Mesenchymal stem cell (in vitro differentiated cells and primary cell): ENCODE measurements at regions not wholly inside any gene's neighbourhood (a gene's known extent, or its start where the extent isn't known, plus 50 kb on each side); places are given as distances from the start of the nearest gene placed in this dataset.

Source experiments
- DNase-seq: peaks from one replicate; pipeline ENCODE4 v3.0.0-alpha.2; 2013
- H2AFZ ChIP-seq: one replicate; pipeline ENCODE4 v1.6.1; 2013; ENCODE audit warnings: low read depth, mild to moderate bottlenecking, control low read depth, inconsistent platforms, low read length, moderate library complexity
- H2AK5ac ChIP-seq: 2 replicates; pipeline ENCODE4 v1.6.1; 2013; ENCODE audit warnings: low read length, moderate library complexity, mild to moderate bottlenecking, inconsistent platforms; ENCODE audit not compliant: severe bottlenecking
- H2BK120ac ChIP-seq: one replicate; pipeline ENCODE4 v1.6.1; 2013; ENCODE audit warnings: low read depth, mild to moderate bottlenecking, inconsistent platforms, low read length, moderate library complexity
- H2BK12ac ChIP-seq, 2 experiments: one replicate each; pipeline ENCODE4 v1.6.1; 2013; ENCODE audit warnings: inconsistent platforms in 2 of 2, low read length in 2 of 2, mild to moderate bottlenecking in 2 of 2, moderate library complexity in 2 of 2, control low read depth in 1 of 2
- H2BK15ac ChIP-seq: one replicate; pipeline ENCODE4 v1.6.1; 2013; ENCODE audit warnings: mild to moderate bottlenecking, low read depth, inconsistent platforms; ENCODE audit not compliant: poor library complexity, severe bottlenecking
- H2BK5ac ChIP-seq: 2 replicates; pipeline ENCODE4 v1.6.1; 2013; ENCODE audit warnings: low read depth, mild to moderate bottlenecking, low read length, control low read depth, inconsistent platforms; ENCODE audit not compliant: poor library complexity, severe bottlenecking
- H3K14ac ChIP-seq, 2 experiments: one replicate each; pipeline ENCODE4 v1.6.1; 2013; ENCODE audit warnings: inconsistent platforms in 2 of 2, low read length in 2 of 2, control low read depth in 1 of 2, mild to moderate bottlenecking in 1 of 2, moderate library complexity in 1 of 2
- H3K18ac ChIP-seq, 2 experiments: one replicate each; pipeline ENCODE4 v1.6.1; 2013; ENCODE audit warnings: inconsistent platforms in 2 of 2, low read length in 2 of 2, control low read depth in 1 of 2, low read depth in 1 of 2, mild to moderate bottlenecking in 1 of 2
- H3K23ac ChIP-seq, 2 experiments: one replicate each; pipeline ENCODE4 v1.6.1; 2013; ENCODE audit warnings: inconsistent platforms in 2 of 2, low read length in 2 of 2, mild to moderate bottlenecking in 2 of 2, moderate library complexity in 2 of 2, control low read depth in 1 of 2
- H3K27ac ChIP-seq: 2 replicates; pipeline ENCODE4 v1.5.1; 2013; ENCODE audit warnings: mild to moderate bottlenecking, moderate library complexity, low read length, control low read depth, inconsistent platforms; ENCODE audit not compliant: poor library complexity, severe bottlenecking
- H3K27me3 ChIP-seq, 2 experiments: 2 replicates each; pipeline versions ENCODE4 v1.6.1 to v1.7.0; 2013; ENCODE audit warnings: low read length in 2 of 2, mild to moderate bottlenecking in 2 of 2, moderate library complexity in 2 of 2, control low read depth in 1 of 2, inconsistent platforms in 1 of 2; ENCODE audit not compliant: control insufficient read depth in 1 of 2, insufficient read depth in 1 of 2
- H3K36me3 ChIP-seq, 2 experiments: 2 replicates each; pipeline versions ENCODE4 v1.6.1 to v1.7.0; 2013; ENCODE audit warnings: low read length in 2 of 2, control low read depth in 1 of 2, inconsistent platforms in 1 of 2, low read depth in 1 of 2, mild to moderate bottlenecking in 1 of 2; ENCODE audit not compliant: insufficient read depth in 2 of 2, control insufficient read depth in 1 of 2
- H3K4ac ChIP-seq, 2 experiments: one replicate each; pipeline ENCODE4 v1.6.1; 2013; ENCODE audit warnings: inconsistent platforms in 2 of 2, low read length in 2 of 2, mild to moderate bottlenecking in 2 of 2, moderate library complexity in 2 of 2, control low read depth in 1 of 2, low read depth in 1 of 2
- H3K4me1 ChIP-seq: 2 replicates; pipeline ENCODE4 v1.6.1; 2013; ENCODE audit warnings: low read depth, low read length, control low read depth; ENCODE audit not compliant: control insufficient read depth, insufficient read depth
- H3K4me2 ChIP-seq: 2 replicates; pipeline ENCODE4 v1.6.1; 2013; ENCODE audit warnings: low read length, mild to moderate bottlenecking, inconsistent platforms; ENCODE audit not compliant: poor library complexity, severe bottlenecking
- H3K4me3 ChIP-seq, 2 experiments: 2 replicates each; pipeline versions ENCODE4 v1.5.1 to v1.7.0; 2013; ENCODE audit warnings: low read length in 2 of 2, mild to moderate bottlenecking in 2 of 2, control low read depth in 1 of 2, low read depth in 1 of 2; ENCODE audit not compliant: insufficient read depth in 1 of 2
- H3K79me1 ChIP-seq: replicated peaks from 2 replicates; pipeline ENCODE4 v1.6.1; 2013; ENCODE audit warnings: mild to moderate bottlenecking, control low read depth, low read length, inconsistent platforms; ENCODE audit not compliant: poor library complexity, severe bottlenecking
- H3K9ac ChIP-seq: 2 replicates; pipeline ENCODE4 v1.7.0; 2013; ENCODE audit warnings: mild to moderate bottlenecking, low read length, moderate library complexity
- H3K9me3 ChIP-seq: 2 replicates; pipeline ENCODE4 v1.7.0; 2013; ENCODE audit warnings: mild to moderate bottlenecking, low read length; ENCODE audit not compliant: control insufficient read depth
- H4K8ac ChIP-seq: one replicate; pipeline ENCODE4 v1.6.1; 2013; ENCODE audit warnings: inconsistent platforms, mild to moderate bottlenecking, low read length, moderate library complexity
- H4K91ac ChIP-seq: one replicate; pipeline ENCODE4 v1.6.1; 2013; ENCODE audit warnings: mild to moderate bottlenecking, low read length, inconsistent platforms
- WGBS: methylation state at CpG from one replicate; pipeline ENCODE4 v1.1.7; 2013; ENCODE audit warnings: mixed read lengths; 5-methylcytosine and 5-hydroxymethylcytosine counted together

- no peak overlapping the region for H3K23ac ChIP-seq
- no peak overlapping the region for H2BK5ac ChIP-seq
- H3K9ac ChIP-seq: no peak overlapping the region
- H2BK120ac ChIP-seq: no peak overlapping the region
- no peak overlapping the region for H2BK12ac ChIP-seq
- no peak overlapping the region for H2AFZ ChIP-seq
- H2AK5ac ChIP-seq: no peak overlapping the region
- no peaks in the 10 kb centered on the region for H3K79me1 ChIP-seq
- H3K36me3 ChIP-seq: no peaks in the 10 kb centered on the region
- H3K4me1 ChIP-seq: no peaks in the 10 kb centered on the region
- 0% methylated on average over 1 of the region's 3 CpGs for WGBS
- H3K9me3 ChIP-seq: no peaks in the 10 kb centered on the region
- H3K18ac ChIP-seq: no peak overlapping the region
- no peak overlapping the region for H3K4me2 ChIP-seq
- no peak overlapping the region for H3K4me3 ChIP-seq
- no peak overlapping the region for H4K91ac ChIP-seq
- H4K8ac ChIP-seq: no peak overlapping the region
- H3K14ac ChIP-seq: no peak overlapping the region
- peak; percentile 56 for DNase-seq
- no peaks in the 10 kb centered on the region for H3K27me3 ChIP-seq
- H3K27ac ChIP-seq: no peak overlapping the region
- no peak overlapping the region for H3K4ac ChIP-seq
- no peak overlapping the region for H2BK15ac ChIP-seq
Measured at GRCh38 chr4:126604268-126604867, 1028.4 kb upstream of the INTU start.

DNA sequence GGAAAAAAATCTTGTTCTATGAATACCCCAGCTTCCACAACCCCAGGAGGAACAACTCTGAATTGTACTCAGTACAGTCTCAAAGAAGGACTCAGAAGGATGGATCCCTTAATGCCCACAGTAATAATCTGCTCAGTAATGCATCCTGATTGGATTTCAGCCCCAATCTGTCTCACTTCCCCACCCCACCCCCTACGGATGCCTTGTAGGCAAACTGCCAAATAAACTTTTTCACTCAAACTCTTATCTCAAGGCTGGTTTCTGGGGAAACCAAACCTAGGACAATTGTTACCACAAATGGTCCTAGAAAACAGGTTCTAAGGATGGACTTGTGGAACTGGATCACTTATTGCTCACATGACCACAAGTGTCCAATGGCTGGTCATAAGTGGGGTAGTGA is 1021.8 kb upstream of the INTU start:
- Histone ChIP-seq H4K8ac (no peak overlapping the region), H2AK5ac (no peak overlapping the region), H2BK15ac (no peak overlapping the region), H3K4me1 (no peaks in the 10 kb centered on the region), H3K23ac (no peak overlapping the region), H3K9ac (no peak overlapping the region), H3K27me3 (no peaks in the 10 kb centered on the region), H2BK120ac (no peak overlapping the region), H3K4me3 (no peak overlapping the region), H3K9me3 (no peaks in the 10 kb centered on the region), H3K27ac (no peak overlapping the region), H3K18ac (no peak overlapping the region), H2BK12ac (no peak overlapping the region), H2AFZ (no peak overlapping the region), H3K79me1 (no peaks in the 10 kb centered on the region), H3K36me3 (no peaks in the 10 kb centered on the region), H3K4ac (no peak overlapping the region), H2BK5ac (no peak overlapping the region), H3K4me2 (no peak overlapping the region), H4K91ac (no peak overlapping the region), H3K14ac (no peak overlapping the region)
- DNase-seq: no peak
- 100% methylated on average over 1 of the region's 1 CpG for WGBS

DNA sequence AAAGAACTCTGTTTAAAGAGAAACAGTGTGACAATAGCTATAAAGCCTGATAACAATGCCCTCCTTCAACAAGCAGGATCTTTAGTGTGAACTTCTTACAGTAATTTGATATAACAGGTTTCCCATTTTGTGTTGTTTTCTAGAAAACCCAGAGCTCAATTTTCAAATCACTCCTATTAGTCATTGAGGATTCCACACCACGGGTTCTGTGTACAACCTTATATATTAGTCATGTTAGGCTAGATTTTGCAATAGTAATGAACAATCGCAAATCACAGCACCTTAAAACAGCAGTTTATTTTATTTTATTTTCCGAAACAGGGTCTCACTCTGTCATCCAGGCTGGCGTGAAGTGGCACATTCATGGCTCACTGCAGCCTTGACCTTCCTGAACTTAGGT is 1020.9 kb upstream of the INTU start:
- WGBS: 66% methylated on average over 3 of the region's 4 CpGs
- Histone ChIP-seq H2AFZ (no peak overlapping the region), H4K91ac (no peak overlapping the region), H3K4ac (no peak overlapping the region), H3K18ac (no peak overlapping the region), H3K9me3 (no peaks in the 10 kb centered on the region), H3K9ac (no peak overlapping the region), H3K4me3 (no peak overlapping the region), H3K79me1 (no peaks in the 10 kb centered on the region), H3K4me1 (no peaks in the 10 kb centered on the region), H3K27ac (no peak overlapping the region), H3K23ac (no peak overlapping the region), H3K4me2 (no peak overlapping the region), H2BK15ac (no peak overlapping the region), H2BK120ac (no peak overlapping the region), H4K8ac (no peak overlapping the region), H2BK12ac (no peak overlapping the region), H2AK5ac (no peak overlapping the region), H3K36me3 (no peaks in the 10 kb centered on the region), H3K14ac (no peak overlapping the region), H2BK5ac (no peak overlapping the region), H3K27me3 (no peaks in the 10 kb centered on the region)
- peak; percentile 33 for DNase-seq

GRCh38 chr4:126614356-126614855 is 1018.4 kb upstream of the INTU start:
- H3K79me1 ChIP-seq: no peaks in the 10 kb centered on the region
- 94% methylated on average over 8 of the region's 8 CpGs for WGBS
- H3K27me3 ChIP-seq: no peaks in the 10 kb centered on the region
- no peak overlapping the region for H4K8ac ChIP-seq
- peaks cover 3% of the 10 kb centered on the region for H3K9me3 ChIP-seq
- no peak overlapping the region for H2BK5ac ChIP-seq
- H3K9ac ChIP-seq: peak overlapping the region; percentile 45
- H3K4me2 ChIP-seq: no peak overlapping the region
- H3K36me3 ChIP-seq: no peaks in the 10 kb centered on the region
- no peak overlapping the region for H3K14ac ChIP-seq
- H3K4ac ChIP-seq: no peak overlapping the region
- H2BK12ac ChIP-seq: no peak overlapping the region
- DNase-seq: no peak
- H2AFZ ChIP-seq: no peak overlapping the region
- no peak overlapping the region for H2AK5ac ChIP-seq
- H3K23ac ChIP-seq: no peak overlapping the region
- no peaks in the 10 kb centered on the region for H3K4me1 ChIP-seq
- H3K18ac ChIP-seq: no peak overlapping the region
- H3K27ac ChIP-seq: no peak overlapping the region
- no peak overlapping the region for H2BK120ac ChIP-seq
- H2BK15ac ChIP-seq: no peak overlapping the region
- H3K4me3 ChIP-seq: no peak overlapping the region
- no peak overlapping the region for H4K91ac ChIP-seq
